ENCODE measurements at regions not wholly inside any gene's neighbourhood (a gene's known extent, or its start where the extent isn't known, plus 50 kb on each side); places are given as distances from the start of the nearest gene placed in this dataset.

- Mint-ChIP-seq H3K36me3 (no peaks in the 10 kb centered on the region), H3K27ac (no peak overlapping the region), H3K4me1 (peaks cover 8% of the 10 kb centered on the region), H3K4me3 (no peak overlapping the region), H3K27me3 (ENCODE audit: low read depth) (no peaks in the 10 kb centered on the region), H3K9me3 (peaks cover 6% of the 10 kb centered on the region)
- no peak for TF ChIP-seq CTCF (IDR thresholded peaks at IDR 0.05; ENCODE audit: unreplicated experiment)
- no peak for DNase-seq (ENCODE audit: low spot score in 2 of 2, unreplicated experiment in 2 of 2)
Measured at GRCh38 chr1:235024711-235025421, 103.8 kb downstream of the TOMM20 start.

GRCh38 chr1:235023711-235024439 lies 104.8 kb downstream of the TOMM20 start:
- no peak overlapping the region for H3K4me3 Mint-ChIP-seq
- no peak for TF ChIP-seq CTCF (IDR thresholded peaks at IDR 0.05; ENCODE audit: unreplicated experiment)
- H3K36me3 Mint-ChIP-seq: no peaks in the 10 kb centered on the region
- DNase-seq (ENCODE audit: low spot score in 2 of 2, unreplicated experiment in 2 of 2): no peak
- no peaks in the 10 kb centered on the region for H3K27me3 Mint-ChIP-seq (ENCODE audit: low read depth)
- H3K27ac Mint-ChIP-seq: no peak overlapping the region
- peaks cover 6% of the 10 kb centered on the region for H3K9me3 Mint-ChIP-seq
- peaks cover 13% of the 10 kb centered on the region for H3K4me1 Mint-ChIP-seq

- Mint-ChIP-seq H3K36me3 (no peaks in the 10 kb centered on the region), H3K4me1 (peaks cover 13% of the 10 kb centered on the region), H3K4me3 (no peak overlapping the region), H3K27ac (peak overlapping the region; percentile 48), H3K27me3 (ENCODE audit: low read depth) (no peaks in the 10 kb centered on the region), H3K9me3 (peaks cover 10% of the 10 kb centered on the region)
- TF ChIP-seq CTCF (IDR thresholded peaks at IDR 0.05; ENCODE audit: unreplicated experiment): no peak
- DNase-seq (ENCODE audit: low spot score in 2 of 2, unreplicated experiment in 2 of 2): no peak
Measured at GRCh38 chr1:235022981-235023710, 105.5 kb downstream of the TOMM20 start.

- TF ChIP-seq CTCF (IDR thresholded peaks at IDR 0.05; ENCODE audit: unreplicated experiment): no peak
- Mint-ChIP-seq H3K4me3 (no peak overlapping the region), H3K4me1 (peaks cover 13% of the 10 kb centered on the region), H3K9me3 (peaks cover 10% of the 10 kb centered on the region), H3K36me3 (no peaks in the 10 kb centered on the region), H3K27me3 (ENCODE audit: low read depth) (no peaks in the 10 kb centered on the region), H3K27ac (peak overlapping the region; percentile 48)
- no peak for DNase-seq (ENCODE audit: low spot score in 2 of 2, unreplicated experiment in 2 of 2)
Measured at GRCh38 chr1:235022341-235022980, 106.2 kb downstream of the TOMM20 start.

GRCh38 chr1:235021815-235022214 lies 106.8 kb downstream of the TOMM20 start:
- DNase-seq (ENCODE audit: low spot score in 2 of 2, unreplicated experiment in 2 of 2): no peak
- H3K27me3 Mint-ChIP-seq (ENCODE audit: low read depth): no peaks in the 10 kb centered on the region
- H3K4me3 Mint-ChIP-seq: no peak overlapping the region
- no peak for TF ChIP-seq CTCF (IDR thresholded peaks at IDR 0.05; ENCODE audit: unreplicated experiment)
- peaks cover 5% of the 10 kb centered on the region for H3K9me3 Mint-ChIP-seq
- H3K36me3 Mint-ChIP-seq: no peaks in the 10 kb centered on the region
- peaks cover 13% of the 10 kb centered on the region for H3K4me1 Mint-ChIP-seq
- H3K27ac Mint-ChIP-seq: no peak overlapping the region
